ENCODE measurements at regions not wholly inside any gene's neighbourhood (a gene's known extent, or its start where the extent isn't known, plus 50 kb on each side); places are given as distances from the start of the nearest gene placed in this dataset.

GRCh38 chr12:32970465-32971110 is 74.0 kb upstream of the PKP2 start:
- Histone ChIP-seq H3K4me3 (replicated peaks in 1 of 2; ENCODE audit: low read depth in 1 of 2, low read length in 2 of 2) (no peak overlapping the region), H3K9ac (ENCODE audit: low read length) (no peak overlapping the region), H3K36me3 (ENCODE audit: control insufficient read depth in 1 of 2, insufficient read depth in 2 of 2, low read length in 2 of 2) (no peaks in the 10 kb centered on the region), H3K9me2 (ENCODE audit: insufficient read depth) (no peaks in the 10 kb centered on the region), H4K20me1 (ENCODE audit: insufficient read depth) (no peaks in the 10 kb centered on the region), H2AFZ (ENCODE audit: low read depth, low read length, poor library complexity, severe bottlenecking) (no peak overlapping the region), H3K79me2 (ENCODE audit: insufficient read depth, low read length) (no peaks in the 10 kb centered on the region), H3K27me3 (ENCODE audit: insufficient read depth, low read length) (no peaks in the 10 kb centered on the region), H3K9me3 (ENCODE audit: control insufficient read depth in 1 of 2, insufficient read depth in 1 of 2, low read depth in 1 of 2, low read length in 2 of 2) (no peaks in the 10 kb centered on the region), H3K27ac (ENCODE audit: low read depth, low read length) (no peak overlapping the region), H3K4me2 (ENCODE audit: low read length) (no peak overlapping the region), H3K4me1 (ENCODE audit: control insufficient read depth in 1 of 2, insufficient read depth in 2 of 2, low read length in 2 of 2) (no peaks in the 10 kb centered on the region)
- intact Hi-C loops (cut with micrococcal nuclease), result no loop called here
- no TSS peak for BruUV-seq (replicated peaks)
- TF ChIP-seq CTCF (IDR thresholded peaks at IDR 0.05 in 2 of 3, conservative IDR thresholded peaks at IDR 0.05 in 1 of 3; ENCODE audit: borderline replicate concordance in 1 of 3, insufficient read depth in 1 of 3, low read depth in 2 of 3, low read length in 2 of 3), result no peak
- ChIA-PET POLR2A (interaction anchor here (0.9 kb wide), 1 partner anchor 215 kb away, joined by 3 read pairs; the partner anchor contains the start of gene YARS2), RAD21 (ENCODE audit: low non-redundant PET in 1 of 2, low total read pairs in 2 of 2, uncharacterized antibody in 2 of 2, unreplicated experiment in 2 of 2) (no interaction called here), CTCF (no interaction called here)
- ATAC-seq (no peak), DNase-seq (ENCODE audit: low read depth, low spot score) (no peak)

- Histone ChIP-seq H3K9me3 (ENCODE audit: control insufficient read depth in 1 of 2, insufficient read depth in 1 of 2, low read depth in 1 of 2, low read length in 2 of 2) (no peaks in the 10 kb centered on the region), H3K79me2 (ENCODE audit: insufficient read depth, low read length) (no peaks in the 10 kb centered on the region), H3K36me3 (ENCODE audit: control insufficient read depth in 1 of 2, insufficient read depth in 2 of 2, low read length in 2 of 2) (no peaks in the 10 kb centered on the region), H3K9me2 (ENCODE audit: insufficient read depth) (no peaks in the 10 kb centered on the region), H3K4me2 (ENCODE audit: low read length) (no peak overlapping the region), H2AFZ (ENCODE audit: low read depth, low read length, poor library complexity, severe bottlenecking) (no peak overlapping the region), H4K20me1 (ENCODE audit: insufficient read depth) (no peaks in the 10 kb centered on the region), H3K4me1 (ENCODE audit: control insufficient read depth in 1 of 2, insufficient read depth in 2 of 2, low read length in 2 of 2) (no peaks in the 10 kb centered on the region), H3K27me3 (ENCODE audit: insufficient read depth, low read length) (no peaks in the 10 kb centered on the region), H3K27ac (ENCODE audit: low read depth, low read length) (no peak overlapping the region), H3K9ac (ENCODE audit: low read length) (no peak overlapping the region), H3K4me3 (replicated peaks in 1 of 2; ENCODE audit: low read depth in 1 of 2, low read length in 2 of 2) (no peak overlapping the region)
- ChIA-PET RAD21 (ENCODE audit: low non-redundant PET in 1 of 2, low total read pairs in 2 of 2, uncharacterized antibody in 2 of 2, unreplicated experiment in 2 of 2) (no interaction called here), POLR2A (no interaction called here), CTCF (no interaction called here)
- BruUV-seq (replicated peaks), result no TSS peak
- intact Hi-C loops (cut with micrococcal nuclease), result no loop called here
- no peak for DNase-seq (ENCODE audit: low read depth, low spot score)
- ATAC-seq, result no peak
- TF ChIP-seq SRF (IDR thresholded peaks at IDR 0.05; ENCODE audit: low read depth) (no peak), FOSL1 (IDR thresholded peaks at IDR 0.05; ENCODE audit: low read depth) (no peak), ZNF274 (IDR thresholded peaks at IDR 0.05; ENCODE audit: low read depth, low read length) (no peak), ATF3 (IDR thresholded peaks at IDR 0.05) (no peak), EZH2phosphoT487 (IDR thresholded peaks at IDR 0.05; ENCODE audit: borderline replicate concordance) (no peak), ZFX (IDR thresholded peaks at IDR 0.05) (no peak), RAD21 (IDR thresholded peaks at IDR 0.05; ENCODE audit: low read depth) (no peak), ZBTB33 (IDR thresholded peaks at IDR 0.05; ENCODE audit: extremely low read depth, insufficient replicate concordance, low read length) (no peak), YY1 (IDR thresholded peaks at IDR 0.05; ENCODE audit: extremely low read depth, insufficient replicate concordance, low read depth, low read length) (no peak), POLR2AphosphoS5 (IDR thresholded peaks at IDR 0.05; ENCODE audit: low read depth, low read length) (no peak)
Measured at GRCh38 chr12:32964981-32965585, 68.5 kb upstream of the PKP2 start.
